Kidney glomerular epithelial cell (primary cell): ENCODE measurements at regions not wholly inside any gene's neighbourhood (a gene's known extent, or its start where the extent isn't known, plus 50 kb on each side); places are given as distances from the start of the nearest gene placed in this dataset.
A peak's percentile ranks its signal among the peaks of the same experiment; 100 is the strongest.

Source experiments
- DNase-seq: peaks from one replicate; lab custom pipeline; 2025; lab: John Stamatoyannopoulos, UW

GRCh38 chr6:88558981-88559380 is 392.8 kb upstream of the CNR1 start:
- DNase-seq, result no peak

- no peak for DNase-seq
These were observed 390.5 kb upstream of the CNR1 start for GRCh38 chr6:88556663-88557062.

- peak; percentile 18 for DNase-seq
These were observed 382.9 kb upstream of the CNR1 start for GRCh38 chr6:88548891-88549505.

GRCh38 chr6:88547768-88548167 is 381.6 kb upstream of the CNR1 start:
- peak; percentile 16 for DNase-seq

GRCh38 chr6:88545991-88546390 is 379.8 kb upstream of the CNR1 start:
- no peak for DNase-seq

GRCh38 chr6:88544986-88545612 is 379.0 kb upstream of the CNR1 start:
- DNase-seq, result no peak

GRCh38 chr6:88539295-88539764 is 373.2 kb upstream of the CNR1 start:
- no peak for DNase-seq

- DNase-seq, result no peak
These were observed 372.7 kb upstream of the CNR1 start for GRCh38 chr6:88538840-88539239.

GRCh38 chr6:88538130-88538706 is 372.1 kb upstream of the CNR1 start:
- no peak for DNase-seq

- DNase-seq, result no peak
These were observed 370.0 kb upstream of the CNR1 start for GRCh38 chr6:88536071-88536625.

- no peak for DNase-seq
These were observed 369.2 kb upstream of the CNR1 start for GRCh38 chr6:88535306-88535705.

GRCh38 chr6:88532241-88532860 is 366.2 kb upstream of the CNR1 start:
- no peak for DNase-seq

GRCh38 chr6:88529726-88530125 is 363.6 kb upstream of the CNR1 start:
- DNase-seq, result no peak

- no peak for DNase-seq
These were observed 354.3 kb upstream of the CNR1 start for GRCh38 chr6:88520445-88520844.

GRCh38 chr6:88520017-88520338 is 353.8 kb upstream of the CNR1 start:
- no peak for DNase-seq

GRCh38 chr6:88519301-88520016 is 353.3 kb upstream of the CNR1 start:
- DNase-seq, result no peak

- DNase-seq, result peak; percentile 34
These were observed 351.6 kb upstream of the CNR1 start for GRCh38 chr6:88517737-88518136.

GRCh38 chr6:88513920-88514319 is 347.8 kb upstream of the CNR1 start:
- no peak for DNase-seq

- DNase-seq, result no peak
These were observed 347.3 kb upstream of the CNR1 start for GRCh38 chr6:88513471-88513870.

GRCh38 chr6:88512951-88513350 is 346.8 kb upstream of the CNR1 start:
- no peak for DNase-seq

- no peak for DNase-seq
These were observed 336.2 kb upstream of the CNR1 start for GRCh38 chr6:88502391-88502790.
